PC-3 (cell line): ENCODE measurements at regions not wholly inside any gene's neighbourhood (a gene's known extent, or its start where the extent isn't known, plus 50 kb on each side); places are given as distances from the start of the nearest gene placed in this dataset.

Source experiments
- EZH2 ChIP-seq: fragments of 300-600 bp; sonication (generic); IDR thresholded peaks from one replicate; pipeline ENCODE4 v1.6.1; 2017; ENCODE audit warnings: antibody characterized with exemption, mild to moderate bottlenecking, low read length; ENCODE audit not compliant: unreplicated experiment
- EZH2phosphoT487 ChIP-seq: fragments of 300-600 bp; sonication (generic); IDR thresholded peaks from 2 replicates; pipeline ENCODE4 v1.6.1; 2018; ENCODE audit warnings: mild to moderate bottlenecking, antibody characterized with exemption, low read length, borderline replicate concordance
- TF ChIP-seq, protein P1 (sequence below): fragments of 300-600 bp; sonication (generic); conservative IDR thresholded peaks from 2 replicates; pipeline ENCODE4 v1.5.1; 2017; ENCODE audit warnings: antibody characterized with exemption, low read depth, mild to moderate bottlenecking, low read length

DNA sequence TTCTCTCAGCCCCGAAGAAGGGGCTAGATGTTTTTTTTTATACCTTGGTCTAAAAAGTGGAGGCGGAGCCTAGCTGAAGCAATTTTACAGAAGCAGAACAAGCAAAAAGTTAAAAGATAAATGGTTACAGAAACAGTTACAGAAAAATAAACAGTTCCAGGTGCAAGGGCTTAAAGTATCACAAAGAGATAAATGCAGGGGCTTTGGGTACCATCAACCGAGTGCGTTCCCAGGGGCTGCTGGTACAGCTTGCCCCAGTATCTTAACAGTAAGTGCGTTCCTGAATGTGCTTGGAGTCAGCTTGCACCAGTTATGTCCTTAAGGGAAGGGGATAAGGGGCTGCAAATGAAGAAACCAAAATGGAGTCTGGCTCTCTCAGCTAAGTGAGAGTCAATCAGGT, 173.9 kb upstream of the MBL2 start:
- TF ChIP-seq, protein P1, sequence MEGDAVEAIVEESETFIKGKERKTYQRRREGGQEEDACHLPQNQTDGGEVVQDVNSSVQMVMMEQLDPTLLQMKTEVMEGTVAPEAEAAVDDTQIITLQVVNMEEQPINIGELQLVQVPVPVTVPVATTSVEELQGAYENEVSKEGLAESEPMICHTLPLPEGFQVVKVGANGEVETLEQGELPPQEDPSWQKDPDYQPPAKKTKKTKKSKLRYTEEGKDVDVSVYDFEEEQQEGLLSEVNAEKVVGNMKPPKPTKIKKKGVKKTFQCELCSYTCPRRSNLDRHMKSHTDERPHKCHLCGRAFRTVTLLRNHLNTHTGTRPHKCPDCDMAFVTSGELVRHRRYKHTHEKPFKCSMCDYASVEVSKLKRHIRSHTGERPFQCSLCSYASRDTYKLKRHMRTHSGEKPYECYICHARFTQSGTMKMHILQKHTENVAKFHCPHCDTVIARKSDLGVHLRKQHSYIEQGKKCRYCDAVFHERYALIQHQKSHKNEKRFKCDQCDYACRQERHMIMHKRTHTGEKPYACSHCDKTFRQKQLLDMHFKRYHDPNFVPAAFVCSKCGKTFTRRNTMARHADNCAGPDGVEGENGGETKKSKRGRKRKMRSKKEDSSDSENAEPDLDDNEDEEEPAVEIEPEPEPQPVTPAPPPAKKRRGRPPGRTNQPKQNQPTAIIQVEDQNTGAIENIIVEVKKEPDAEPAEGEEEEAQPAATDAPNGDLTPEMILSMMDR: no peak
- TF ChIP-seq EZH2: no peak
- no peak for TF ChIP-seq EZH2phosphoT487
